HG03103 (cell line): ENCODE measurements at regions not wholly inside any gene's neighbourhood (a gene's known extent, or its start where the extent isn't known, plus 50 kb on each side); places are given as distances from the start of the nearest gene placed in this dataset.

Source experiments
- ATAC-seq: cut with Tn5 transposase; IDR thresholded peaks from one replicate; pipeline ENCODE4 v1.9.1; 2021; ENCODE audit warnings: low read depth; ENCODE audit not compliant: unreplicated experiment

DNA sequence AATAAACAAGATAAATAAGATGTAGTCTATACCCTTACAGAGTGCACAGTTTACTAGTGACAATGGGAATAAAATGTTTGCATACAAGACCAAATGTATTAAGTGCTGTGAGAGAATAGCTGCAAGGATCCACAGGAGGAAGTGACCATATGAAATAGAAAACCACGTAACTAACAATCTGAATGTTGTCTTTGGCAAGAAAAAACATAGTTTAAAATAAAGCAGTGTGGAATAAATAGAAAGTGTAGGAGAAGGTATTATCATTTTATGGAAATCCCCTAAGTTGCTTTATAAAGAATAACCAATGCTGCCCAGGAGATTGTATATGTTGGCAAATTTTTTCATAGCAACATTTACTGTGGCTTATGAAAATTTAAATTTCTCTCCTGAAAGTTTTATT lies 116.1 kb downstream of the PCDH7 start:
- ATAC-seq, result no peak

DNA sequence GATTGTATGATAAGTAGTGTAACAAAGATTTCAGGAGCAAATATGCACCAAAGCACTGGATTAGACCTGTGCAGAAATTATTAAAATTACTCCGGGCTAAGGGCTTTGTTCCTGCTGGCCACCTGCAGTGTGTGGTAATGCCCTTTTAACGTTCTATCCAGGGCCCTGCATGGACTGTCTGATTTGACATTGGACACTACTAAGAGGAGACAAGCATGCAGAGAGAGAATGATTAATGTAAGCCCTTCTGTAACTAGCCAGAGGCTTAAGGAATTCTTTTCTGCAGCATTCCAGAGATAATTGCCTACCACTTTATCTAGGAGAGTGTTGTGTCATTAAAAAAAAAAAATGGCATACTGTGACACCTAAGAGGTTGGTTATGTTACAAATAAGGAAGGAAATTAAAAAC lies 117.0 kb downstream of the PCDH7 start:
- no peak for ATAC-seq

DNA sequence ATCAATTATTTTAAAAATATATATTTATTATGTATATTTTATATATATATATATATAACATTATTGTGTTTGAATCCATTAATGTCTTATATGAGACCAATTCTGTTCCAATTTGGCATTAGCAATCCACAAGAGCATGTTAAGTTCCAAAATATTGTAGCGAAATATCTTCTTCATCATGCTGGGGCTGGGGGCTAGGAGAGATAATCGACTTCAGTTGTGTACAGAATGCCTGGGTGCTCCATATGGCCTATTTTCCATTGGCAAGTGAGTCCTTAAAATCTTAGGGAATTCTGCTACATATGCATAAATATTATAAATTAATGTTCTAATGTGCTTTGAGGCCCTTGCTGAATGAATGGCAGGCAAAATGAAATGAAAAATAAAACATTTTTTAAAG lies 117.7 kb downstream of the PCDH7 start:
- ATAC-seq, result no peak

DNA sequence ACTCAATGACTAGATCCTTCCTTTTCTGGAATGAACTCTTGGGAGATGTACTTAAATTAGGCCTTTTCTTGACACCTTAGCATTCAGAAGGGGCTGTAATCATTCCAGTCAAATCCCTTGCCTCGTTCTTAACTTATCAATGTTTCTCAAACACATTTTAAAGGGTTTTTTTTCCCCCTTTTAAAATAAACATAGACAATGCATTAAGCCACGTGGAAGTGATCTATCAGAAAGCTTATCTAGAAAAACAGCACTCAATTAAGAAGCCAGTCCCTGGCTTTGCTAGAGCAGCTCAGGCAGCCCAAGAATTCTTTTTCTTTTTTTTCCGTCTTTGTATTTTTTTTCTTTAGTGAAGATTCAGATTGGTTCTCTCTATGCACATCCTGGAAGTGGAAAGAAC lies 118.2 kb downstream of the PCDH7 start:
- ATAC-seq, result no peak

DNA sequence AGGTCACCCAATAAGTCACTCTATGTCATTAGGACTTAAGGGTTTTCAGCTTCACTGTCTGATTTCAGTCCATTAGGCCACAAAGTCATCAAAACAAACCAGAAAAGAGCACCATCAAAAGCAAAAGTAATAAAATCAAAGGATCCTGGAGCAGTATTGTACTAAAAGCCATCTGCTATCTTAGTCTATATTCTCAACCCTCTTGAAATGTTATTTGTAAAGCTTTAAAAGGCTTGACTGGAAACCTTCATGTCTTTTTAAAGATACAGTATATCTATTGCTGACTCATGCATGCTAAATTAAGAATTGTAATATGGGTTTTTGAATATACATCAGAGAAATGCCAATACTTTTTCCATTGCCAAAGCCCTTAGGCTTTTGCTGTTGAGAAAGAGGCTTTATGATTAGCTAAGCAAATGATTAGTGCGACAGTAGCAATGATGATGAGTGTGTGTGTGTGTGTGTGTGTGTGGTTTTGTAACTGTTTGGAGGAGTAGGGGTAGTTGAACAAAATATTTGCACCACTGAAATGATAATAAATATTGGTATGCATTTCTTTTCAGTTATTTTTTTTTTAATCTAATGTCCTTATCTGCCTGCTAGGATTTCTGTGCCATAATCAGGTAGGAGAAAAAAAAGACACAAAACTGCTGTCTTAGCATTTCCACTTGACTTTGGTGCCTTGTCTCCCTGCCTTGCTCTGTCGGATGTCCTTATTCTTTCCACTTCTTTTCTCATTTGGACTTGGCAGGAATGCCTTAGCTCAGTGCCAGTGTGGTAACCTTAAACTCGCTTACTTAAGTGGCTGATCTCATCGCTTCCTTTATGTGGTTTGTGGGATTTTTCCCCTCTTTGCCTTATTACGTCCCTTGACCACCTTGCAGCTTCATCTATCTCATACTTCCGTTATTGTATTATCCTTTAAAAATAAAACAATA lies 119.7 kb downstream of the PCDH7 start:
- no peak for ATAC-seq

DNA sequence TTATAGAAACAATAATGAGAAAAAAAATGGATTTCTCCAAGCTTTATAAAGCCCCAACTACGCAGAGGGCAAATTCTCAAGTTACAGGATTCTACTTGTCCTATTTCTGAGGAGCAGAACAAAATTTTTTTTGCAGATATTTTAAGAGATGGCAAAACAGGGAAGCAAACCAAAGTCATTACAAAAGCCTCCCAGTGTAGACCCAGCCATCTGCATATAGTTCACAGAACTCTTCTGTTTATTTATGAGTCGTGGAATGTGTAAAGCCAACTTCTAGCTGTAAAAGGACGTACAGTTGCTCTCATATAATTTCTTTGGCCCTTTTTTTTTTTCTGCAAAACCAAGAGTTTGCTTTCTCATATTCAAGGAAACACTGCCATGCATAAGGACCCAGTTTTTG lies 120.4 kb downstream of the PCDH7 start:
- ATAC-seq, result no peak

DNA sequence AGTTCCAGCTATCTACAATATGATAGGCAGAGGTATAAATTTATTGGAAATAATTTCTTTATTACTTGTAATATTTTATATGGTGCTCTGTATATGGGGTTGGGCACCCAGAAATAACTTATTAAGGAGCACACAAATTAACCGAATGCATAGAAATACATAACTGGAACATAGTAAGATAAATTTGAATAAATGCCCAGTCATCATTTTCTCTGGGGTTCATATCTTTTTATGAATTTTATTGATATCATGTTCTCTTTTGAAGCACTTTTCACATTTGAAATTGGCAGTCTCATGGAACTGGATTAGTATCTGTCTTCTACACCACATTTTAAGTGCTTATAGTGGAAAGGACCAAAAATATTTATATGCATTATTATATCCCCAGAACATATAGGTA lies 122.0 kb downstream of the PCDH7 start:
- ATAC-seq, result no peak

DNA sequence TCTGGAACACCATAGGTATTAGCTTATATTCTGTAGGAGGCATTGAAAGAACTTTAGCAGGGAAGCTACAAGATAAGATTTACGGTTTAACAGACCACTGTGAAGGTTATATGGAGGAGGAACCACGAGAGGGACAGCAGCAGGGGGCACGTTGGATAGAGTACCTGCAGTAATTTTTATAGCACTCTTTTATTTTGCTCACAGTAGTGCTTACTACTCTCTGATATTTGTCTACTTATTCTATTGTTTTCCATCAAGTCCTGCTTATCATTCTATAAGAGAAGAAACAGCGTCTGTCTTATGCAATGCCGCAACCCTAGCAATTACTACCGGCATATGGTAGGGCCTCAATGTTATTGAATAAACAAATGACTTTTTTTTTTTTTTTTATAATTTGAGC lies 122.5 kb downstream of the PCDH7 start:
- ATAC-seq, result no peak

DNA sequence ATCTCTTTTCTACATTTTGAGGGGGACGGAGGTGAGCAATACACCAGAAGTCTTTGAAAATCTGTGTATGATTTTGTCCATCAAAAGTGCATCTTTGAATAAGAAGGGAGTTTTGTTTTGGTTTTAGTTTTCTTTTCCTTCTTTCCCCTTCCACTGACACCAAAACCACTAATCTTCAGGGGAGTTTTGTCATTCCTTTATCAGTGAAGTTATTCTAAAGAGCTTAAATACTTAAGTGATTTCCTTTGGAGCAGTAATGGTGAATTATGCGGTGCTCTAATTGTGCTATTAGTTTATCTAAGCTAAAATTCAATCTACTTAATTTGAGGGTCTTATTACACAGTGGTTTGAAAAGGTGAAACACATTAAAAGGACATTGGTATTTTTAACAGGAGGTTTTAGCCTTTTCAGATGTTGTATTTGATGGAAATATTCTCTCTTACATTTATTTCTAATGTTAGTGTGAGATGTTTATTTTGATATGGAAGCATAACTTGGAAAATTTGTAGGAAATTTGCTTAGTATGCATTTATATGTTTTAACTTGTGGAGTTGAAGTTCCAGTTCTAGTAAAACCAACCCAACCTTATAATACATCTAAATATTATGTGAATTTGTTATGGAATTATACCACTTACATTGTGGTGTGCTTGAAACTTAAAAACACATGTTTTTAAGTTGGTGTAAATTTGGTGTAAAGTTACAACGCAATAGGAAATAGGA lies 124.9 kb downstream of the PCDH7 start:
- no peak for ATAC-seq

DNA sequence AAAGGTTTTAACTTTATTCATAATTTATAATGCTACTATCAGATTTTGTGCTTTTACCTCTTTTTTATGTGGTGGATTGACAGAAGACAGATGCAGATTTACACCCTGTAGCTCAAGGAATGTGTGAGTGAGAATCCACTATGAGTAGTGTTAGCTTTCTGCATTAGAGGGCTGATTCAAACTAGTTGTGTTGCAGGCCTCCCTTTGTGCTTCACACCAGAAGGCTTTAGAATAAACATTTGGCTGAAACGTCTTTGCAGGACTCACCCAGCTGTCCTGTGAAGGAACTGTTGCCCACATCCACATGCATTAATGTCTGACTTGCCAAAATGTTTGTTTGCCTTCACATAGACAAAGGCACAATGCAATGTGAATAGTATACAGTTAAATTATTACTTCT lies 127.0 kb downstream of the PCDH7 start:
- no peak for ATAC-seq

DNA sequence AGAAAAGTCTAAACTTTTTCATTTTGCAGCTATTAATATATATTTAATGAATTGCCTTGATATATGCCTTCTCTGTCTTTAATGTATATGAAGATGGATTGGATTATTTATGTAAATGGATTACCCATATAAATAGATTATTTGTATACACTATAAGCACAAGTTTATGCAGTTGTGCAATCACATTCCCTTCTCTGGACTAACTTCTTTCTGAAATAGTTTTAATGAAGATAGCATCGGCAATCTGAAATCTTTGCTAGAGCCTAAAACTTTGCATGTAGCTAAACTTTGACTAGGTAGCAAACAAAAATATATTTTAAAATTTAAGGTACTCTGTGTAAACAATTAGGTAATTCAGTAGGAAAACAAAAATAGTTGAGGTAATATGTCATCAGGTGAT lies 127.8 kb downstream of the PCDH7 start:
- no peak for ATAC-seq

DNA sequence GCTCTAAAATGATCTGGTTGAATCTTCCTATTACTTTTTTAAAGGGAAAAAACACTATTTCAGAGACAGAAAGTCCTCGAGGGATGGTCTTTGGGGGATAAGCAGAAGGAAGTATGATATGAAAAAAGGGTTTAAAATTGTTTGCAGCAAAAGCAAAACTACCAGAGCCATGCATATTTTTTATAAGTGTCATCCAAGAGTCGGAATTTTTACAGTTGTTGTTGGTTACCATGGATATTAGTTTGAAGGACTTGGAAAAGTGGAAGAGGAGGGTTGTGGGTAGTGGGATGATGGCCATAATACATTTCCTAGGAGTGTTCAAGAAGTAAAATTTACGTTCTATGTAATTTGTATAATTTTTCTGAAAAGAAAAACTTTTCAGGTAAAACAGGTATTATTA lies 134.4 kb downstream of the PCDH7 start:
- no peak for ATAC-seq

DNA sequence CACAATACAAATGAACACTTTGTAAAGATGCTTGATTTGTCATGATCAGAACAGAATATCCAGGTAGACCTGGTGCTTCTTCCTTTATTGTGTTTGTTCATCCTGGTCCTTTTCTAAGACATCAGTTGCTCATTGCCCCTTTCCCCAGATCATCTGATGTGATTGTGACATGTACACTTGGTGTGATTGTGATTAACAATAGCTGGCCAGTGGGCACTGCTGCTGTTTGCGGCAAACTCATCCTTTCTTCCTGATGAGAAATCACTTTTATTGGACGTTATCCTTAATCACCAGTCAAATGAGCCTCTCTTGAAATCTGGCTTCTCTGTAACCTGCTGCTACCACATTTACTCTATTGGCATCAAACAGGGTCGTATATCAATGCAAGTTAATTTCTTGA lies 135.1 kb downstream of the PCDH7 start:
- ATAC-seq, result no peak

DNA sequence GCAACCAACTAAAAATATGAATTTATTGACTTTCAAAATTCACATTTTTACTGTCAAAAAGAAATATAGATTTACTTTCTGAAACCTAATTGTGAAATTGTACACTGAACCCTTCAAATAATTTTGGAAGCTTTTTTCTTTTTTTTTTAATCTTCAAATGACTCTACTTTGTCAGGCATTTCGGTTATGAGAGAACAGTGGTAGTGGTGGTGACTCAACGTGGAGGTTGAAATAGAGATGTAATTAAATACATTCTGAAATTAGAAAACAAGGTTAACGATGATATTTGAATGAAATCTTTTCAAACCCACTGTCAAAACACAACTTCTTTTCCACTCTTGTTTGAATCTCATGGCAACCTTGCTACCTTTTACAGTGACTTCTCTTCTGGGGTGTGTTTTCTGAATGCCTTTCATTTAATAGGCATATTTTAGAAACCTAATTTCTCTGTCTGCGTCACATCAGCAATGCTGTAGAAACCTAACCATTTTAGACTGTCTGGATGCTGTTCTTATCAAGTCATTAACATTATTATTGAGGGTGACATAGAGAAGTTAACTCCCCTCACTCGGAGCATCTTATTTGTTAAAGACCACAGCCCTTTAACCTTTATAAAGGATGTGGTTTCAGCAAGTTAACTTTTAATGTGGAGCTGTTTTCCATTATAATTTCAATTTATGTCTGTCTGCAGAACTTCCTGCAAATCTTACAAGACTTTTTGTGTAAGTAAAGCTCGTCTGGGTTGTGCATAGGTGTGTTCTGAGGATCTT lies 136.8 kb downstream of the PCDH7 start:
- ATAC-seq, result no peak

DNA sequence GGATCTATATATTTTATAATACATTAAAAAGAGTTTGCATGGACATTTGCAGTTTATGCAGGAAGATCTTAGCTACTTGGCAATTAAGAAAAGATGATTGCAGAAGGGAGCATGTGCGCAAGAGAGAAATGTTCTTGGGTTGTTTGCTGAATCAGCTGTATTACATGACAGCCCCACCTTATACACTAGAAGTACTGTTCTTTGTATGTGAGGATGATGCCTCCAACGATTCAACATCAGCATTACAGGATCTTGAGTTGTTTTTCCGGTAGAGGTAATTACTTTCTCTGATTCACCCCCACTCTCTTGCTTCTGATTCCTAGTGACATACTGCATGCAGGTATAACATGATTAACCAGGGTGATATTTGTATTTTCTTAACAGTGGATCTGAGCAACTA lies 140.8 kb downstream of the PCDH7 start:
- no peak for ATAC-seq

DNA sequence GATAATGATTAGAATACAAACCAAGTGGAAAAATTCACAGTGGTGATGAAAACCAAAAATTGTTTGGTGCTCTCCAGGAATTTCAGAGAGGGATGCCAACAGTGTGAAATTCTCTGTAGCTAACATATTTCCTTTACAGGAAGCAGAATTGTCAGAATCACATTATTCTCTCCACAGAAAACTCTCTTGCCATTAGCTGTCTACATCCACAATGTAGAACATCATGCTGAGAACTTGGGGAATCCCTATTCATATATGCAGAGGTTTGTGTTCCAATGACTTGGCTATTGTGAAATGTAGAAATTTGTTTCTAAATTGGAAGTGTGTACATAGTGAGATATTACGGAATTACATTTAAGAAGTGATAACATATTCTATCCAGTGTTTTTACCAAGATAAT lies 142.0 kb downstream of the PCDH7 start:
- no peak for ATAC-seq

DNA sequence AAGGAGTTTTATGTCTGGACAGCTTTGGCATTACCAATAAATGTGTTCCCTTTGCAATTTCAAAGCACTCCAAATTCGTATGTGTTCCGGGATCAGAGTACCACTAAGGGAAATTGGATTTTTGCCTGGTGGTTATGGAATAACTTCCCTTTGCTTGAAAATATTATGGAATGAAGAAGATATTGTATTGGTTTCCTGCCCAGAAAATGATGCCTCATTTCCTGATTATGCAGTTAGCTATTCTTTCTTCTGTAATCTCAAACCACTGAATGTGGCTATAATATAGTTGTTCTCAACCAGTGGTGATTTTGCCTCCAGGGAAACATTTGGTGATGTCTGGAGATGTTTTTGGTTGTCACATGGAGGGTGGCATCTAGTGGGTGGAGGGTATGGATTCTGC lies 142.9 kb downstream of the PCDH7 start:
- no peak for ATAC-seq

DNA sequence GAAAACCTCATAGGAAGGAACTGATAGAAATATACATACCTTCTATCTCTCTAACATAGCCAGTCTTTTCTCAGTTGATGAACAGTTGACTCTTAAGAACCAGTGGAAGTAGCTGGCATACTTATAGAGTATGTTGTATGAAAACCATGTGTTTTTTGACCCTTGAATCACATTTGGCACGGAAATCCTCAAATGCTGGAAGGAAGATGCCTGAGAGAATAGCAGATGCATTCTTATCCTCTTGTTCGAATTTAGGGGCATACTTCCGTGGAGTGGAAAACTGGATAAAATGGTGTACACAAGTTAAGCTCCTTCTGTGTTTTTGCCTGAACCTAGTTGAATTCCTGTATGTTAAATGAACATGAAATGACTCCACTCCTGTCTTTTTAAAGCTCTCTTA lies 145.5 kb downstream of the PCDH7 start:
- ATAC-seq, result no peak

DNA sequence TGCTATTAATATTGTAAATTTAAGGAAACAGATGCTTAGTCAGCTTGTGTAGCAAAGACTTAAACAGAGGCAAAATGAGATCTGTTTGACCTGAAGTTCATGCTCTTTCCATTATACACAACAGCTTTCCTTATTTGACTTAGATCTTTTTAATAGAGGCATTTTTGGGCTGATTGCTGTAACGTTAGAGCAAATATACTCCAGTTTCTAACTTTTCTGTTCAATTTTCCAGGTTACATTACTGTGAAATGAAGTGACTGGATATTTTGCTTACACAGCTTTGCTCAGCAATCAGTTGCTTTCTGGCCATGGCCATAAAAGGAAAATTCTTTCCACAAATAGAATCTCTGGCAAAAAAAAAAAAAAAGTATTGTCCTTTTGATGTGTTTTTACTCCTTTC lies 146.2 kb downstream of the PCDH7 start:
- ATAC-seq, result no peak

DNA sequence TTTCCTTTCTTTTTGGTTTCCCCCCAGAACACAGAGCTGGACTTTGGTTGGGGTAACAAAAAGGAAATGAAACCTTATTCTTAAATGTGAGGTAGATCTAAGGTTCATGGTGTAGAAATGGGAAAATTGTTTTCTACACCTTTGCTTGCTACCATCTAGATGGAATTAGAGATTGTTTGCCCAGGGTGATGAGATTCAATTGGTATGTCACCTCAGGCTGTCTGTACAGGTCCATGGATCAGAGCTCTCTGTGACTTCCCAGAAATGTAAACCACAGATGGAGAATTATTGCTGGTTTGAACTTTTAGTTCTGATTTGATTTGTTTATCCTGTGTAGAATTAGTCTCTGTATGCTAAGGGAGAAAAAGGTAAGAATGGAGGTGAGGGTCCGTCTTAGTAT lies 146.7 kb downstream of the PCDH7 start:
- ATAC-seq, result no peak

DNA sequence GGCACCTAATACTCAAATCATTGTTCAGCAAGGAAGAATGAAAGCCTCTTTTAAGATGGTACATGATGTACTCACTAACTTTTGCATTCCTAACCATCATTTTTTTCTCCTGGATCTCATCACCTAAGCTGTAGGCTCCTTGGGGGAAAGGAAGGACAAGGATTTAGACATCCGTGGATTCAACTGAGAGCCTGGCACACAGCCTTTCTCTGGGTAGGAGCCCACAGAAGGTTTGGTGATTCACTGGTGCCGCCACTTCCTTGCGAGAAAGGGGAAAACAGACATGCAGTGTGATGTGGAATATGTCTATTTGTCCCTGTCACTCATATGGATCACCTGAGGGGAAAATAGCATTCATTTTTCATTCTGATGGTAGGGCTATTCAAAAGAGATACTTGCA lies 147.3 kb downstream of the PCDH7 start:
- ATAC-seq, result no peak
